ENCODE measurements at regions not wholly inside any gene's neighbourhood (a gene's known extent, or its start where the extent isn't known, plus 50 kb on each side); places are given as distances from the start of the nearest gene placed in this dataset.

- no peak overlapping the region for H3K27ac ChIP-seq (ENCODE audit: extremely low read depth, low read depth, low read length)
- ChIA-PET POLR2A (no interaction called here), CTCF (no interaction called here)
- H3K4me1 ChIP-seq (ENCODE audit: control insufficient read depth, insufficient read depth, low read length): no peaks in the 10 kb centered on the region
- H3K36me3 ChIP-seq (ENCODE audit: control insufficient read depth in 2 of 2, insufficient read depth in 1 of 2, low read length in 2 of 2): no peaks in the 10 kb centered on the region
- TF ChIP-seq ZNF23 (tag by site-specific recombination; IDR thresholded peaks at IDR 0.05; ENCODE audit: borderline replicate concordance): no peak
- no peak for TF ChIP-seq ZNF157 (tag by site-specific recombination; IDR thresholded peaks at IDR 0.05)
- TF ChIP-seq GLI2 (tag by site-specific recombination; IDR thresholded peaks at IDR 0.05; ENCODE audit: borderline replicate concordance, low read depth): no peak
- no peak for TF ChIP-seq ZNF140 (tag by site-specific recombination; IDR thresholded peaks at IDR 0.05)
- TF ChIP-seq KLF9 (tag by site-specific recombination; IDR thresholded peaks at IDR 0.05; ENCODE audit: low read depth): no peak
- no peak for TF ChIP-seq ZNF514 (tag by site-specific recombination; IDR thresholded peaks at IDR 0.05)
- TF ChIP-seq SCRT1 (tag by site-specific recombination; IDR thresholded peaks at IDR 0.05; ENCODE audit: borderline replicate concordance): no peak
- no peak for TF ChIP-seq ZNF785 (tag by site-specific recombination; IDR thresholded peaks at IDR 0.05)
- no peak for TF ChIP-seq SP2 (tag by site-specific recombination; IDR thresholded peaks at IDR 0.05)
- TF ChIP-seq MZF1 (tag by site-specific recombination; IDR thresholded peaks at IDR 0.05; ENCODE audit: borderline replicate concordance): no peak
- TF ChIP-seq PRDM10 (tag by site-specific recombination; IDR thresholded peaks at IDR 0.05): no peak
- TF ChIP-seq SP3 (tag by site-specific recombination; IDR thresholded peaks at IDR 0.05): no peak
- no peak for TF ChIP-seq ZNF624 (tag by site-specific recombination; IDR thresholded peaks at IDR 0.05)
- no peak for TF ChIP-seq ZFP3 (tag by site-specific recombination; IDR thresholded peaks at IDR 0.05; ENCODE audit: low read depth)
- no peak for TF ChIP-seq ZNF626 (tag by site-specific recombination; IDR thresholded peaks at IDR 0.05)
- TF ChIP-seq BCL6B (tag by site-specific recombination; IDR thresholded peaks at IDR 0.05): no peak
- no peak overlapping the region for H3K4me3 ChIP-seq (ENCODE audit: low read depth, low read length)
- H3K9me3 ChIP-seq (ENCODE audit: control insufficient read depth, insufficient read depth, low read depth, low read length): no peaks in the 10 kb centered on the region
These were observed 181.9 kb downstream of the AKR1D1 start for GRCh38 chr7:138258197-138258559.

GRCh38 chr7:138259675-138260074, 183.4 kb downstream of the AKR1D1 start:
- no peak overlapping the region for H3K27ac ChIP-seq (ENCODE audit: extremely low read depth, low read depth, low read length)
- CTCF ChIA-PET: no interaction called here
- POLR2A ChIA-PET: no interaction called here
- TF ChIP-seq ZXDB (tag by site-specific recombination; IDR thresholded peaks at IDR 0.05): no peak
- no peak for TF ChIP-seq ZBTB17 (tag by site-specific recombination; IDR thresholded peaks at IDR 0.05)
- no peak for TF ChIP-seq ZBTB20 (tag by site-specific recombination; IDR thresholded peaks at IDR 0.05)
- TF ChIP-seq OVOL3 (tag by site-specific recombination; IDR thresholded peaks at IDR 0.05): no peak
- TF ChIP-seq KLF9 (tag by site-specific recombination; IDR thresholded peaks at IDR 0.05; ENCODE audit: low read depth): no peak
- no peak for TF ChIP-seq ZNF664 (tag by site-specific recombination; IDR thresholded peaks at IDR 0.05)
- no peak for TF ChIP-seq ZNF600 (tag by site-specific recombination; IDR thresholded peaks at IDR 0.05)
- no peak for TF ChIP-seq INSM2 (tag by site-specific recombination; IDR thresholded peaks at IDR 0.05)
- no peak for TF ChIP-seq ZNF37A (tag by site-specific recombination; IDR thresholded peaks at IDR 0.05)
- TF ChIP-seq ZFP3 (tag by site-specific recombination; IDR thresholded peaks at IDR 0.05; ENCODE audit: low read depth): no peak
- no peak for TF ChIP-seq ATF2 (tag by site-specific recombination; IDR thresholded peaks at IDR 0.05; ENCODE audit: low read depth)
- no peak for TF ChIP-seq ZNF121 (tag by site-specific recombination; IDR thresholded peaks at IDR 0.05)
- no peak for TF ChIP-seq AEBP2 (tag by site-specific recombination; IDR thresholded peaks at IDR 0.05; ENCODE audit: borderline replicate concordance)
- no peak overlapping the region for H3K4me3 ChIP-seq (ENCODE audit: low read depth, low read length)
- no peaks in the 10 kb centered on the region for H3K36me3 ChIP-seq (ENCODE audit: control insufficient read depth in 2 of 2, insufficient read depth in 1 of 2, low read length in 2 of 2)
- H3K9me3 ChIP-seq (ENCODE audit: control insufficient read depth, insufficient read depth, low read depth, low read length): no peaks in the 10 kb centered on the region
- H3K4me1 ChIP-seq (ENCODE audit: control insufficient read depth, insufficient read depth, low read length): no peaks in the 10 kb centered on the region

All from HEK293 (cell line).